Naive thymus-derived CD4-positive, alpha-beta T cell (primary cell): ENCODE measurements at regions not wholly inside any gene's neighbourhood (a gene's known extent, or its start where the extent isn't known, plus 50 kb on each side); places are given as distances from the start of the nearest gene placed in this dataset.

Experiments used
- ATAC-seq: fragments of 150-1000 bp; cut with Tn5 transposase; 2 replicates; pipeline ENCODE4 v1.10.0; 2021; ENCODE audit warnings: mild to moderate bottlenecking, moderate library complexity
- CTCF ChIA-PET: fragments of 350-600 bp; sonication (Branson Sonifier 250); formaldehyde crosslinking; loops from one replicate; lab custom pipeline; 2021; ENCODE audit warnings: antibody characterized with exemption; lab: Charles Lee
- POLR2A ChIA-PET: fragments of 350-600 bp; sonication (Branson Sonifier 250); formaldehyde crosslinking; loops from one replicate; lab custom pipeline; 2021; ENCODE audit warnings: antibody characterized with exemption, inconsistent platforms; lab: Charles Lee
- DNase-seq, 9 donors: peaks; one replicate each; pipeline versions ENCODE4 v3.0.0 to v3.0.0-alpha.2; 2020 to 2022; ENCODE audit warnings: mixed read lengths in 1 of 9
- H3K27ac ChIP-seq: one replicate; pipeline ENCODE4 v1.7.0; 2013; ENCODE audit warnings: mild to moderate bottlenecking, low read depth, low read length, moderate library complexity
- H3K27me3 ChIP-seq, 2 donors: one replicate each; pipeline ENCODE4 v1.7.0; 2013; ENCODE audit warnings: low read length in 2 of 2, mild to moderate bottlenecking in 2 of 2, moderate library complexity in 2 of 2; ENCODE audit not compliant: control insufficient read depth in 2 of 2, insufficient read depth in 2 of 2
- H3K36me3 ChIP-seq, 3 experiments: 1 replicate in 2 of 3; 2 replicates in 1 of 3; pipeline ENCODE4 v1.7.0; 2013; ENCODE audit warnings: low read length in 3 of 3, mild to moderate bottlenecking in 3 of 3, moderate library complexity in 1 of 3; ENCODE audit not compliant: insufficient read depth in 3 of 3, control insufficient read depth in 2 of 3
- H3K4me1 ChIP-seq, 2 donors: one replicate each; pipeline ENCODE4 v1.7.0; 2013; ENCODE audit warnings: low read length in 2 of 2, mild to moderate bottlenecking in 2 of 2, moderate library complexity in 1 of 2; ENCODE audit not compliant: control insufficient read depth in 2 of 2, insufficient read depth in 2 of 2
- H3K4me3 ChIP-seq: 2 replicates; pipeline ENCODE4 v1.7.0; 2013; ENCODE audit warnings: mild to moderate bottlenecking, low read length
- H3K9me3 ChIP-seq, 3 experiments: 1 replicate in 2 of 3; 2 replicates in 1 of 3; pipeline ENCODE4 v1.7.0; 2013; ENCODE audit warnings: low read length in 3 of 3; ENCODE audit not compliant: control insufficient read depth in 2 of 3
- H3K27ac Mint-ChIP-seq, 9 donors: one replicate each; pipeline ENCODE4 v1.8.0; 2020 to 2022; ENCODE audit warnings: mixed read lengths in 9 of 9, mild to moderate bottlenecking in 8 of 9, moderate library complexity in 5 of 9, inconsistent platforms in 2 of 9
- H3K27me3 Mint-ChIP-seq, 5 donors: one replicate each; pipeline ENCODE4 v1.8.0; 2021 to 2022; ENCODE audit warnings: mixed read lengths in 5 of 5, mild to moderate bottlenecking in 1 of 5
- H3K36me3 Mint-ChIP-seq, 5 donors: one replicate each; pipeline ENCODE4 v1.8.0; 2020 to 2022; ENCODE audit warnings: mixed read lengths in 5 of 5, mild to moderate bottlenecking in 3 of 5, inconsistent platforms in 1 of 5
- H3K4me1 Mint-ChIP-seq, 7 donors: one replicate each; pipeline ENCODE4 v1.8.0; 2020 to 2022; ENCODE audit warnings: mixed read lengths in 7 of 7, mild to moderate bottlenecking in 3 of 7, inconsistent platforms in 1 of 7
- H3K4me3 Mint-ChIP-seq, 10 donors: one replicate each; pipeline ENCODE4 v1.8.0; 2020 to 2022; ENCODE audit warnings: mild to moderate bottlenecking in 10 of 10, mixed read lengths in 10 of 10, moderate library complexity in 6 of 10, inconsistent platforms in 2 of 10
- H3K9me3 Mint-ChIP-seq, 11 donors: one replicate each; pipeline ENCODE4 v1.8.0; 2020 to 2022; ENCODE audit warnings: mixed read lengths in 11 of 11, mild to moderate bottlenecking in 4 of 11, inconsistent platforms in 1 of 11, moderate library complexity in 1 of 11
- intact Hi-C, 2 donors: fragments of 100-400 bp; cut with micrococcal nuclease; formaldehyde crosslinking; loops; one replicate each; pipeline ENCODE4 v1.15.1; 2023

DNA sequence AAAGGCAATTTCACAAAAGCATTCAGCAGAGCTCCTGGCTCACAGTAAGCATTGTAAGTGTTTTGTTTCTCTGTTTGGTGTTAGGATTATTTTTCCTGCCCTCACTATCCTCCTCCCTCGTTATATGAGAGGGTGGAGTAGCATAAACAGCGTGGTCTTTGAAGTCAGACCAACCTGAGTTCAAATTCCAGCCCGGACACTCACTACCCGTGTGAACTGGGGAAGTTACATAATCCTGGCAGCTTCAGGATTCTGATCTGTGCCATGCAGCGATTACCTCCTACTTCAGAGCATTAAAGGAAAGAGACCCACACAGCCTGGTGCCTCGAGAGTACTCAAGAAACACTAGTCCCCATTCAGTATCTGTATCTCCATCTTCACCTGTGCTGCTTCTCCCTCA, 386.5 kb downstream of the INHBA start:
- ChIA-PET CTCF (no interaction called here), POLR2A (no interaction called here)
- H3K9me3 Mint-ChIP-seq = peaks cover 0 to 12% (median 3%) of the 10 kb centered on the region in 11 donors
- H3K27me3 Mint-ChIP-seq = no peaks in the 10 kb centered on the region
- H3K9me3 ChIP-seq = no peaks in the 10 kb centered on the region
- no peak overlapping the region for H3K4me3 Mint-ChIP-seq
- intact Hi-C loops = no loop called here
- DNase-seq (no peak), ATAC-seq (no peak)
- H3K27ac Mint-ChIP-seq = no peak overlapping the region
- no peaks in the 10 kb centered on the region for H3K36me3 ChIP-seq
- H3K27me3 ChIP-seq = no peaks in the 10 kb centered on the region
- H3K27ac ChIP-seq = no peak overlapping the region
- H3K4me3 ChIP-seq = no peak overlapping the region
- H3K4me1 Mint-ChIP-seq = peaks cover 0 to 2% (median 0%) of the 10 kb centered on the region in 7 donors
- no peaks in the 10 kb centered on the region for H3K36me3 Mint-ChIP-seq
- no peaks in the 10 kb centered on the region for H3K4me1 ChIP-seq

DNA sequence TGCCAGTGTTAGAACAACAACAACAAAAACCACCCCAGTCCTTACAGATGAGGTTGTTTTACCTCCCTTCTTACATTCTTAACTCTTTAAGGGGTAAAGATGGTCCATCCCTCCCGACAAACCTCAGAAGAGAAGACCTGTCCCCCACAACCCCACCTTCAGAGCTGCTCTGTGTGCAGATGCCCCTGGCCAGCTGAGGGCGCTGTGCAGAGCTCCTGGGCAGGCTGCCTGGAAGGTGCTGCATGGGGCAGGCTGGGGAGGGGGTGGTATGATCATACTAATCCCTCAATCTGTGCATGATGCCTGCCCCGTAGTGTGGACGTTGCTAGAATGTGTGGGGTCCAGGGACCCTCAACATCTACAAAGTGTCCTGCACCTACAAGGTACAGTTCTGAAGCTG, 387.1 kb downstream of the INHBA start:
- no peak overlapping the region for H3K27ac ChIP-seq
- Mint-ChIP-seq H3K4me1 (peaks cover 0 to 2% (median 0%) of the 10 kb centered on the region in 7 donors), H3K9me3 (peaks cover 0 to 12% (median 3%) of the 10 kb centered on the region in 11 donors), H3K4me3 (no peak overlapping the region), H3K36me3 (no peaks in the 10 kb centered on the region), H3K27me3 (no peaks in the 10 kb centered on the region), H3K27ac (no peak overlapping the region)
- no peaks in the 10 kb centered on the region for H3K4me1 ChIP-seq
- H3K4me3 ChIP-seq = no peak overlapping the region
- H3K9me3 ChIP-seq = no peaks in the 10 kb centered on the region
- CTCF ChIA-PET = no interaction called here
- POLR2A ChIA-PET = no interaction called here
- DNase-seq = no peak
- no peaks in the 10 kb centered on the region for H3K36me3 ChIP-seq
- H3K27me3 ChIP-seq = no peaks in the 10 kb centered on the region
- intact Hi-C loops = no loop called here
- no peak for ATAC-seq

DNA sequence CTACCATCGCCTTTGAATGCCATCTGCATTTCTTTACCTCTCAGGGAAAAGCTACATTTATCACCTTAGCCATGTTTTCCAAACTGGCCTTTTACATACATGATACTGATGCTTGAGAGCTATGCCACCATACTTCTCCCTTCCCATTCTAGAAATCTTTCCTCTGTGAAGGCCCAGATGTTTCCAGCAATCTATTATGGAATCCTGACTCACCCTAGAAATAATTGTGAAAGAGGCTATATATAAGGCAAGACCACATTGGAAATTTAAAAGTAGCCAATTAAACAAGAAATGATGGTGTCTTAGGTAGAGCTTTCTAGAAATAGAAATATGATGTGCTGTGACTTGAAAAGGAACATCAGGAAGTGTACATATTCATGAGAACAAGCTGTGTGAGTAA, 389.7 kb downstream of the INHBA start:
- intact Hi-C loops = no loop called here
- no peaks in the 10 kb centered on the region for H3K36me3 Mint-ChIP-seq
- no peaks in the 10 kb centered on the region for H3K27me3 Mint-ChIP-seq
- Histone ChIP-seq H3K27ac (no peak overlapping the region), H3K36me3 (no peaks in the 10 kb centered on the region), H3K4me1 (no peaks in the 10 kb centered on the region), H3K27me3 (no peaks in the 10 kb centered on the region), H3K4me3 (no peak overlapping the region), H3K9me3 (no peaks in the 10 kb centered on the region)
- H3K9me3 Mint-ChIP-seq = peaks cover 0 to 5% (median 0%) of the 10 kb centered on the region in 11 donors
- CTCF ChIA-PET = no interaction called here
- H3K4me3 Mint-ChIP-seq = no peak overlapping the region
- POLR2A ChIA-PET = no interaction called here
- peaks cover 0 to 2% (median 0%) of the 10 kb centered on the region in 7 donors for H3K4me1 Mint-ChIP-seq
- H3K27ac Mint-ChIP-seq = no peak overlapping the region
- no peak for DNase-seq
- no peak for ATAC-seq

DNA sequence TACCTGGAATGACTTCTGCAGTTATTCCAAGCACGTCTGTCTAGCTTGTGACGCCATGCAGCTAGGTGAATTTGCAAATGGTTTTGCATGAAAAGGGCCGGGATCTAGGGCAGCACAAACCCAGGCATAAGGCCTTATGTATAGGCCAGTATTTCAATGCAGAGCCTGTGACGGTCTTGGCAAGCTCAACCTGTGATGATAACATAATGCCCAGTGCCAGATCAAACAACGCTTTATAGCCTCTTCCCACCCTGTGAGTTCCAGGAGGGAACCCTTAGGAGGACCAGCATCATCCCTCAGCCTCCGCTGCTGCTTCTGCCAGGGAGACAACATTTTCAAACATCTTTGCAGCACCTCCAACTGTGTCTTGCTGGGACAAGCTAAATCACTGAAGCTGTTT, 390.7 kb downstream of the INHBA start:
- no peaks in the 10 kb centered on the region for H3K36me3 ChIP-seq

DNA sequence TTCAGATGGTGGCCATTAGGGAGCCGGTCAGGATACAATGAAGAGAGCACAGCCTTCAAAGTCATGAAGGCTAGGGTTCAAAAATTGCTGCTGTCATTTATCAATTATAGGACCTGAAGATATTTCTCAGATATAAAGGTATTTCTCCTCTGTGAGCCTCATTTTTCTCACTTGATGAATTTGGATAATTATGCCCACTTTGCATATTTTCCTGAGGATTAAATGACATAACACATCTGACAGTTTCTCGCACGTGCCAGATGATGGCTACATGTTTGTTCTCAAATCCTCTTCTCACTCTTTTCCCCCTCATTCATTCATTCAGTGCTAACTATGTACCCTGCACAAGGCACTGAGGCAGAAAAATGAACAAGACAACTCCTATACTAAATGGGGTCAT, 391.6 kb downstream of the INHBA start:
- ATAC-seq (no peak), DNase-seq (no peak)
- CTCF ChIA-PET = no interaction called here
- Mint-ChIP-seq H3K27me3 (no peaks in the 10 kb centered on the region), H3K27ac (no peak overlapping the region), H3K4me1 (peaks cover 0 to 2% (median 0%) of the 10 kb centered on the region in 7 donors), H3K36me3 (no peaks in the 10 kb centered on the region), H3K4me3 (no peak overlapping the region), H3K9me3 (peaks cover 0 to 4% (median 0%) of the 10 kb centered on the region in 11 donors)
- Histone ChIP-seq H3K4me1 (no peaks in the 10 kb centered on the region), H3K9me3 (no peaks in the 10 kb centered on the region), H3K4me3 (no peak overlapping the region), H3K27me3 (no peaks in the 10 kb centered on the region), H3K27ac (no peak overlapping the region), H3K36me3 (no peaks in the 10 kb centered on the region)
- POLR2A ChIA-PET = no interaction called here
- intact Hi-C loops = no loop called here

More for the DNA sequence above, 390.7 kb downstream of the INHBA start:
- Mint-ChIP-seq H3K27me3 (no peaks in the 10 kb centered on the region), H3K27ac (no peak overlapping the region), H3K4me1 (peaks cover 0 to 2% (median 0%) of the 10 kb centered on the region in 7 donors), H3K4me3 (no peak overlapping the region), H3K36me3 (no peaks in the 10 kb centered on the region), H3K9me3 (peaks cover 0 to 4% (median 0%) of the 10 kb centered on the region in 11 donors)
- intact Hi-C loops = no loop called here
- Histone ChIP-seq H3K27ac (no peak overlapping the region), H3K27me3 (no peaks in the 10 kb centered on the region), H3K9me3 (no peaks in the 10 kb centered on the region), H3K4me1 (no peaks in the 10 kb centered on the region), H3K4me3 (no peak overlapping the region)
- ATAC-seq = no peak
- DNase-seq = no peak
- POLR2A ChIA-PET = no interaction called here
- CTCF ChIA-PET = no interaction called here

DNA sequence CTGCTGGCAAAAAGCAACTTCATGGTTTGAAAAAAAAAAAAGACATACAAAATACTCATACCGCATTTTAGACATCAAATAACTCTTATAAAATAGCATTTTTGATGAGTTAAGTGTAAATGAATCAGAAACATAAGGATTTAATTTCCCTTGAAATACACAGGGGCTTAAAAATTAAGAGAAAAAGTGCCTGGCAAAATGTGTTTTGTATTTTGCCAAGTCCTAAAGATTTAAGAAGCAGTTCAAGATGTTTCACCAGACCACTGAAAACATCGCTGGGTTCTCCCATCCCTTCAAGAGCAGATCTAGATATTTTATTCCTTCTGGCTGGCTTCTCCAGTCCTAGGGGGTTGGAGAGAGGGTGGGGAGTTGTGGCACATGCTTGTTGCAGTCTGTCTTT, 396.4 kb downstream of the INHBA start:
- no peaks in the 10 kb centered on the region for H3K9me3 ChIP-seq
- H3K27me3 ChIP-seq = no peaks in the 10 kb centered on the region
- ChIA-PET POLR2A (no interaction called here), CTCF (no interaction called here)
- Mint-ChIP-seq H3K4me1 (no peaks in the 10 kb centered on the region), H3K36me3 (no peaks in the 10 kb centered on the region), H3K4me3 (no peak overlapping the region), H3K9me3 (peaks cover 0 to 5% (median under 1%) of the 10 kb centered on the region in 11 donors), H3K27ac (no peak overlapping the region), H3K27me3 (no peaks in the 10 kb centered on the region)
- H3K4me3 ChIP-seq = no peak overlapping the region
- H3K4me1 ChIP-seq = no peaks in the 10 kb centered on the region
- H3K36me3 ChIP-seq = no peaks in the 10 kb centered on the region
- intact Hi-C loops = no loop called here
- DNase-seq (no peak), ATAC-seq (no peak)
- H3K27ac ChIP-seq = no peak overlapping the region

DNA sequence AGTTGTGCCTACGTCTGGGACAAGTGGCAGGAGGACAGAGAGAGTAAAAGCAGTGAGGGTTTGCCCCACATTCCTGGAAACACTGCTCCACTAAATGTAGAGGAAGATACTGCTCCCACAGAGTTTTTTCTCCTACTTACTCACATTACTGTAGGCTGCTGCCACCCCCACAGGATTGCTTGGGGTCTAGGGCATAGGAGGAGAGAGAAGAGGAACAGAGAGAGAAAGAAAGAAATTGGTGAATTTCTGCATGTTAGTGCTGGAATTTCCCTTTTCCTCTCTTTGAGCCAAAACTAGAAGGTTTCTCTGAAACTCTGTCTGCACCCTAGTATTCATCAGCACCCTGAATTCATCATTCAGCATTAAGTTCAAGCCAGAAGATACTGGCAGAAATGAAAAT, 397.9 kb downstream of the INHBA start:
- Histone ChIP-seq H3K36me3 (no peaks in the 10 kb centered on the region), H3K4me3 (no peak overlapping the region), H3K4me1 (no peaks in the 10 kb centered on the region), H3K27me3 (no peaks in the 10 kb centered on the region), H3K27ac (no peak overlapping the region), H3K9me3 (no peaks in the 10 kb centered on the region)
- Mint-ChIP-seq H3K4me3 (no peak overlapping the region), H3K27ac (no peak overlapping the region), H3K4me1 (no peaks in the 10 kb centered on the region), H3K9me3 (peaks cover 0 to 5% (median 1%) of the 10 kb centered on the region in 11 donors), H3K36me3 (no peaks in the 10 kb centered on the region), H3K27me3 (no peaks in the 10 kb centered on the region)
- ATAC-seq = no peak
- intact Hi-C loops = no loop called here
- ChIA-PET POLR2A (no interaction called here), CTCF (no interaction called here)
- no peak for DNase-seq
